ENCODE measurements at regions not wholly inside any gene's neighbourhood (a gene's known extent, or its start where the extent isn't known, plus 50 kb on each side); places are given as distances from the start of the nearest gene placed in this dataset.

- ATAC-seq (ENCODE audit: low read depth) (no peak), DNase-seq (ENCODE audit: low spot score) (no peak)
- Histone ChIP-seq H3K27ac (ENCODE audit: poor library complexity, severe bottlenecking) (no peak overlapping the region), H3K4me1 (ENCODE audit: insufficient read depth, poor library complexity, severe bottlenecking) (no peaks in the 10 kb centered on the region), H3K36me3 (ENCODE audit: low read depth) (no peaks in the 10 kb centered on the region), H3K27me3 (ENCODE audit: insufficient read depth, poor library complexity, severe bottlenecking) (peaks cover 7% of the 10 kb centered on the region), H3K9me3 (ENCODE audit: severe bottlenecking) (no peaks in the 10 kb centered on the region), H3K4me3 (ENCODE audit: severe bottlenecking) (no peak overlapping the region)
- TF ChIP-seq CTCF (IDR thresholded peaks at IDR 0.05; ENCODE audit: poor library complexity, severe bottlenecking): no peak
Observed at GRCh38 chr4:3672465-3672831, 93.7 kb upstream of the ADRA2C start.

GRCh38 chr4:3671571-3672464 is 94.4 kb upstream of the ADRA2C start:
- Histone ChIP-seq H3K27me3 (ENCODE audit: insufficient read depth, poor library complexity, severe bottlenecking) (peaks cover 7% of the 10 kb centered on the region), H3K9me3 (ENCODE audit: severe bottlenecking) (no peaks in the 10 kb centered on the region), H3K36me3 (ENCODE audit: low read depth) (no peaks in the 10 kb centered on the region), H3K4me3 (ENCODE audit: severe bottlenecking) (no peak overlapping the region), H3K27ac (ENCODE audit: poor library complexity, severe bottlenecking) (no peak overlapping the region), H3K4me1 (ENCODE audit: insufficient read depth, poor library complexity, severe bottlenecking) (no peaks in the 10 kb centered on the region)
- DNase-seq (ENCODE audit: low spot score): peak; percentile 29
- ATAC-seq (ENCODE audit: low read depth): no peak
- TF ChIP-seq CTCF (IDR thresholded peaks at IDR 0.05; ENCODE audit: poor library complexity, severe bottlenecking): no peak

GRCh38 chr4:3670521-3671519 is 95.4 kb upstream of the ADRA2C start:
- TF ChIP-seq CTCF (IDR thresholded peaks at IDR 0.05; ENCODE audit: poor library complexity, severe bottlenecking): no peak
- peak; percentile 34 for DNase-seq (ENCODE audit: low spot score)

GRCh38 chr4:3669553-3669949 is 96.6 kb upstream of the ADRA2C start:
- DNase-seq (ENCODE audit: low spot score) (no peak), ATAC-seq (ENCODE audit: low read depth) (no peak)
- no peak overlapping the region for H3K27ac ChIP-seq (ENCODE audit: poor library complexity, severe bottlenecking)
- no peaks in the 10 kb centered on the region for H3K36me3 ChIP-seq (ENCODE audit: low read depth)
- peaks cover 2% of the 10 kb centered on the region for H3K27me3 ChIP-seq (ENCODE audit: insufficient read depth, poor library complexity, severe bottlenecking)
- H3K9me3 ChIP-seq (ENCODE audit: severe bottlenecking): no peaks in the 10 kb centered on the region
- no peak for TF ChIP-seq CTCF (IDR thresholded peaks at IDR 0.05; ENCODE audit: poor library complexity, severe bottlenecking)
- H3K4me3 ChIP-seq (ENCODE audit: severe bottlenecking): no peak overlapping the region
- H3K4me1 ChIP-seq (ENCODE audit: insufficient read depth, poor library complexity, severe bottlenecking): no peaks in the 10 kb centered on the region

More at GRCh38 chr4:3670521-3671519, 95.4 kb upstream of the ADRA2C start:
- Histone ChIP-seq H3K27ac (ENCODE audit: poor library complexity, severe bottlenecking) (no peak overlapping the region), H3K27me3 (ENCODE audit: insufficient read depth, poor library complexity, severe bottlenecking) (peaks cover 2% of the 10 kb centered on the region), H3K4me1 (ENCODE audit: insufficient read depth, poor library complexity, severe bottlenecking) (no peaks in the 10 kb centered on the region), H3K36me3 (ENCODE audit: low read depth) (no peaks in the 10 kb centered on the region), H3K4me3 (ENCODE audit: severe bottlenecking) (no peak overlapping the region), H3K9me3 (ENCODE audit: severe bottlenecking) (no peaks in the 10 kb centered on the region)
- ATAC-seq (ENCODE audit: low read depth): no peak
